ENCODE measurements at regions not wholly inside any gene's neighbourhood (a gene's known extent, or its start where the extent isn't known, plus 50 kb on each side); places are given as distances from the start of the nearest gene placed in this dataset.

DNA sequence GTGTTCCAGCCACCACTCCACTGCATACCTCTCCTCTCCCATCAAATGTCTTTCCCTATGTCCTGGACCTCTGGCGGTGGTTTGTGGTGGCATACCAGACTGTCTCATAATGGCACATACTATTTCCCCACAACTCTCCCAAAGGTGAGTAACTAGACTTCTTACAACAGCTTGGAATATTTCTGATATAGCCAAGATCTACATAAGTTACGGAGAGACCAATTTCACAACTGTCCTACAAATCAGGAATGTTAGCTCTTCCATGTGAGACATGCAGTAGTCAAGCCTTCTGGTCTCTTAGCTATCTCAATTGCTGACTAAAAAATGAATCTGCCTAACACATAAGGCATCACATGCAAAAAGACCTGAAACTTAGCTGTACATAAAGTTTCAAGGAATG is 588.9 kb downstream of the RNF144B start:
- no peak for DNase-seq

DNA sequence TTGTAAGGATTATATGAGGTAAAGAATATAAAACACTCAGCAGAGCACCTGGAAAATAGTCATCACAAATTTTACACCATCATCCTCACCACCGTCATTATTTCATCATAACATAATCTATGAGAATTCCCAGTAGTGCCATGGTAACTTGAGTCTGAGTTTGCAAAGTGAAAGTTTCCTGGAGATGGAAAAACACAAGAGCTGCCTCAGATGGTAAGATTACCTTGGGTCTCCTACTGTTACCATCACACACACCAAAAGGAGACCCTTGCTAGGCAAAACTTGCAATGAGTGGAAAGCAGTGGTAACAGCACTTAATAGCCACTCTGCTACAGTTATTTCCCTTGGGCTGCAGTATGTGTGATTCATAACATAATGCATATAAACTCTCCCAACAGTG is 589.8 kb downstream of the RNF144B start:
- DNase-seq, result no peak

DNA sequence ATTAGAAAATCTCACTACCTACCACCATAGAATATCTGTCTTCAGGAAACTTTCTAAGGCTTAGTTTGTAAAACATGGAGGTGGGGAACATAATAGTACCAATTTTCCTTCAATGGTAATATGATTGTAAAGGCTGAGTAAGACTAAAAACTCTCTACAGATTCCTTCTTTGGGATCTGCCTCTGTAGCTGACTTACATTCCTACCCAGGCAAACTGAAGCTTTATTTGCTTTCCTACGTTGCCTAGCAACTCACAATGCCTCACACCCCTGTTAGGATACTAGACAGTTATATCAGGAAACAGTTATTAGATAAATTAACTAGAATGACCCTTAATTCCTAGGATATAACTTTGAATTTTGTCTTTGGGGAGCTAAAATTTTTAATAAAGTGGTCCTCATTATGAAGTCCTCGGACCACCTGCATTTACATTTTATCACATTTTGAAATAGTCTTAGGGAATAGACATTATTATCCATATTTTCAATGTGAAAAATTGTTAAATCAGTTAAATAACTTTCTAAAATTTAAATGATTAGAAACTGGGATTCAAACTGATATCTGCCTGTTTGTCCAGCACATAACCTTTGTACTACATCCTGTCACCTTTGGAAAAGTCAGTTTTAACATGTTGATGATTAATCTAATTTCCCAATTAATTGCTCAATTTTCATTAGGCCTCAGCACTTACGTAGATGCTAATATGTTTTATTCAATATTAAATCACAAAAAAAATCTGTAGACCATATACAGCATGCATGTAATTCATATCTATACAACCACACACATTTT is 591.4 kb downstream of the RNF144B start:
- no peak for DNase-seq

DNA sequence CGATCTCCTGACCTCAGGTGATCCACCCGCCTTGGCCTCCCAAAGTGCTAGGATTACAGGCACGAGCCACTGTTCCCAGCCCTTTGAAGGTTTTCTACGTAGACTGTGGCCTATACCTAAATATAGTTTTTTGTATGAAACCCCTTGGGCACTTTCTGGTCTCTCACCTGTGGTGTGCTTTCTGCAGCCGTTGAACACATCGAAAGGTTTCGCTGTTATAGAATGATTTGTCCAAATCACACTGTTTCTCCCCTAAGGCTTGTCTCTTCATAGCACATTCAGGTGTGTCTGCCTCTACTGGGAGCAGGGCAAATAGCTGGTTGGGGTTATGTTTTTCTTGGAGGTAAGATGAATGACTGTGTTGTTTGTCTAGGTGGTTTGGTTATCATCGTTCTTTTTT is 597.9 kb downstream of the RNF144B start:
- no peak for DNase-seq

DNA sequence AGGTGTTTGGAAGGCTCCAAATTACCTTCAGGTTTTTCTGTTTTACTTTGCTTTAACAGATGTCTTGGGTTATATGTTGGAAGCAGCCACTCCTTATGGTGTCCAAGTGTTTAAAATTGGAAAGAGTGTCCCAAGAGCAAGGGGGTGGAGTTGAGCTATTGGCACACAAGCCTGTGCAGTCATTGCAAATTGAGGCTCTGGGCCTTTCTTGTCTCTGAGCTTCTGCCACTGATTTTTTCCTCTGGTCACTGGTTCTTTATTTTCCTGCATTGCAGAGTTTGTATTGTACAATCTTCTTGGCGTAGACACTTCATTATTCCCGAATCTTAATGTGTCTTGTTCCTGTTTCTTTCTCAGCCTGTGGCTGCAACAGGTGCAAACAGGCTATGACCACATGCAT is 598.8 kb downstream of the RNF144B start:
- no peak for DNase-seq

DNA sequence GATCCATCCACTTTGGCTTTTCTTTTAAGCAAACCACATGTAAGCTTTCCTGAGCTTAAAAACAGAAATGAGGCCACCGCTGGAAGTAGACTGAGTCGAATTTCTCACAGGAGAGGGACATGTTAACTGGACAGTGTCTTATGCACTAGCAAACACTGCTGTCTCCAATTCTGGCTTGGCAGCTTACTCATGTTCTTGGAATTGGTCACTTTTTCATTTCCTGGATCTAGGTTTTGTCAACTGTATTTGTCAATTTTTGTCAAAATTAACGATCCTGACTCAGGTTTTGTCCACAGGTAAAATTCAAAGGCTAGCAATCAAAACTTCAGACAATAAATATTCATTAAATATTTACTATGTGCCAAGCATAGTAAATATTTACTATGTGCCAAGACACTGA is 601.5 kb downstream of the RNF144B start:
- no peak for DNase-seq

DNA sequence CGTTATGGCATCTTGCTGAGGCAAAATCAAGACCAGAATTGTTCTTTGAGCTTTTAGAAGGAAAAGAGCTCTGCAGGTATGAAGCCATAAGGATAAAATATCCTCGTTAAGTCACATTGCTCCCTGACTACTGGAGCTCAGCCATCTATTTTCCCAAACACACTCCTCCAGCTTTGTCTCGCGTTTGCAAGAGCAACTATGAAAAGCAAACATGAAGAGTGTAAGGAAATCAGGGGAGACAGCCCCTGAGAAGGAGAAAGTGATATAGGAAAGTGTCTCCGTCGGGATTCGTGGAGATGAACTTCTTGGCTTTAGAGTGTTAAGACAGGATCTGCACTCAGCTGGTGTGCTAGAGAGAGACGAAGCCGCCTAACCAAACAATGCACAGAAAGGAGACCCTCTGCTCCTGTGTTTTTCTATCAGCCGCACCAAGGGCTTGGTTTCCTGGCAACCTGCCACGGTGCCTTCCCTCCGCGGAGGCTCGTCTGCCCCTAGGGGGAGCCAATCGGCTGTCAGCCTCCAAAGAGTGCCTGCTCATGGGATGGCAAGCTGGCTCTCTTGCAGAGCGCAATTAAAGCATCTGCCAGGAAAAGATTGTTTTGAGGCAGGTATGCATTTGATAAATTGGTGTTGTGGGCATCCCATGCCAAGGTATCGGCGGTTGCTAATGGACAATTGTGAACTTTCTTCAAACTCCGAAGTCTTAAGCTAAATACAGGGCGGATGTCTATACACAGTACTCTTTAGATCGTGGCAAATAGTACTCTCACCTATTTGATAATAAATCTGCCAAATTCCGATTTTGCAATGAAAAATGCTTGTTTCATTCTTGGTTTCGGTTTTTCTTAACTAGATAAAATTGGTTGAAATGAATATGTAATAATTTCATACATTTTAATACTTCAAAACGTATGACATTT is 603.2 kb downstream of the RNF144B start:
- DNase-seq, result peak; percentile 20 to 56

DNA sequence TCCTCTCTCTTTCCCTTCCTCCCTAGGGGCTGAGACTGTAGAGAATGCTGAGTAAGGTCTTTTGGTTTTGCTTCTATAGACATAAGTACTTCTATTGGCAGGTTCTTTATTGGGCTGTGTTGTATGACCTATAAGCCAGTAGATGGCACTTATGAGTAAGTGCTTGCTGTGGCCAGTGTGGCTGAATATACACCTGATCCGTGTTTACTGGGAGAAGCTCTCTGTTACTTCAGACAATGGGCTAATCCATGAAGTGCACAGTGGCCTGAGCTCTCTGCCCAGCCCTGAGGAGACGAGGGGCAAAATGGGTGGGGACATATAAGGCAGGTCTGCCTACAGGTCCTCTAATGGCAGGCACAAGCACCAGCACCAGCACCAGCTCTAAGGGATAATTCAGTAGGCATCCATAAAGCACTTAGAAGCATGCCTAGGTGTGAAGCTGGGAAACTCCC is 610.3 kb downstream of the RNF144B start:
- no peak for DNase-seq

DNA sequence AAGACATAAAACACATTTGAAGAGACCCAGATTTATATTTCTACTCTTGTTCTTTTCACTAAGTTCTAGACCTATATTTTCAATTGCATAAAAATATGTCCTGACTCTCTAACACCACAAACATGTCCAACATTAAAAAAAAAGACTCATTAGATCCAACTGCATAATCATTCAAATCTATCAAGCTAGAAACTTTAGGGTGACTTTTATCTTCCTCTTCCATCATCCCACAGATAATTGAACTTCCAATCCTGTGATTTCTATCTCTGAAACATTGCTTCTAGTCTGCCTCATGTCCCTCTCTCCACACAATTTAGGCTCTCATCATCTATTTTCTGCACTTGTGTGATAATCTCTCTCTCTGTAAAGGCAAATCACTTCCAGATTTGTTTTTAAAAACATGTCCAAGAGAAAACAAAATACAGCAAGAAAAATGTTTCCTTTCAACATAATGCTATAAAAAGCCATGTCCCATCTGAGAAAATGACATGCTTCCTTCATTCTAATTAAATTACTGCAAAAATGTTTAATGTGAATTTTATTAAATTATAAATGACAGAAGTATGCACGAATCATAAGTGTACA is 615.9 kb downstream of the RNF144B start:
- no peak for DNase-seq

DNA sequence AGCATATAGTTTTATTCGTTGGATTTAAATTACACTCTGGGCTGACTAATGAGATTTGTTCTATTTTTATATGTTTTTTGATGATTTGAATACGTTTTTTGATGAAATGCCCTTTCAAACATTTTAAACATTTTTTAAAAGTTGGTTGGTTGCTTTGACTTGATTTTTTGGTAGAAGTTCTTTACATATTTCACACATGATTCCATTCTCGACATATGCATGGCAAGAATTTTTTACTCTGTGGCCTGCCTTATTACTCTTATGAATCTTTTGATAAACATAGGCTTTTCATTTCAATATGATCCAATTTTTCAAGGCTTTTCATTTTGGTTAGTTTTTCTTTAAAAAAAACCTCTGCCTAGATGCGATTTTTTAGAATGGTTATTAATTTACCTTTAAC is 617.0 kb downstream of the RNF144B start:
- no peak for DNase-seq

DNA sequence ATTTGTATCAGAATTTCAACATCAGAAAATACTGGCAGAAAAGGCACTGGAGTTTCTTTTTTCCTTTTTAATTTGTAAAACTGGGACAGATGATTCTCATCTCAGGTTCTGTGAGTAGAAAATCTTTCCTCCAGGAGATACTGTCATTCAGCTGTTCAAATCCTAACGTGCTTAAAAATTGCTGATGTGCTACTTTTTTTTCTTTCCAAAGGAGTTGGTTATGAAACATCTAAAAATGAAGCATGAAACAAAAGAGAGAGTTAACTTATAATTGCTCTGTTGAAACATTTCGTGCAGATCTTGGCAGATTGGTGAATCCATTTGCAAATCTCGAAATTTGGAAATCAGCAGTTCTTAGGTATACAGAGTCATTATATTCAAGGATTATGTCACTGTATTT is 622.6 kb downstream of the RNF144B start:
- no peak for DNase-seq

DNA sequence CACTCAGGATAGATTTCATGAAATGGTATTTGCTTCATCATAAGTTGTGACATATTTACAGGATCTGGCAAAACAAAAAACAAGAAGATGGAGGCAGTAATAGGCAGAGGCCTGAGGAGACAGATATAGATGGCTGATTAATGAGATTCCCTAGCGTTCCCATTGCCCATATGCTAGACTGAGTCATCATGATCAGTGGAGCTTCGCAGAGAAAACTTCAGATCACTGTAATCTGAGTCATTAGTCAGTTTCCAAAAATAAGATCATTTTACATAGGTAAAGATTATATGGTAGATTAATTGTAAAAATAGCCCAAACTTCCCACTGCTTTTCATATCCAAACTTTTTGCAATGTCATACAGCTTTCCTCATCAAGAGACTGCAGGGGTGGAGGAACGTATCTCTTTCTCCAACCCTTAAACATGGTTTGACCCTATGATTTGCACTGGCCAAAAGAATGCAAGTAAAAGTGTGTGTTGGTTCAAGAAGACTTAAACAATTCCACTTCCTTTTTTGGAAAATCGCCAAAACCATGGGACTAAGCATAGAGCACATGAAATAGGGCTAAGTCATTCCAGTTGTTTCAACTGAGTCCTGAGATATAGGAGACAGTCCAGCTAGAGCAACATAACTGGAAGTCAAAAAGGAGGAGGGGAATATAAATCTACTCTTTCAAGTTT is 626.0 kb downstream of the RNF144B start:
- DNase-seq, result no peak

DNA sequence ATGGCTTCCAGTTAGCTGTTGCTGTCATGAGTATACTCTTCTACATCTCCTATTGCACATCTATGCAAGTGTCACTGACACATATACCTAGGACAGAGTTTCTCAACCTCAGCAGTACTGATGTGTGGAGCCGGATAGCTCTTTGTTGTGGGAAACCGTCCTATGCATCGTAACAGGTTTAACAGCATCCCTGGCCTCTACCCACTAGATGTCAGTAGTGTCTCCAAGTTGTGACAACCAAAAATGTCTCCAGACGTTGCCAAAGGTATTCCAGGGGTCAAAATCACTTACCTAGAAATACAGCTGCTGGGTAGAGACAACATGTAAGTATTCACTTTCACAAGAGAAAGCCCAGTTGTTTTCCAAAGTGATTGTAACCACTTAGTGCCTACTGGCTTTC is 637.6 kb downstream of the RNF144B start:
- no peak for DNase-seq

DNA sequence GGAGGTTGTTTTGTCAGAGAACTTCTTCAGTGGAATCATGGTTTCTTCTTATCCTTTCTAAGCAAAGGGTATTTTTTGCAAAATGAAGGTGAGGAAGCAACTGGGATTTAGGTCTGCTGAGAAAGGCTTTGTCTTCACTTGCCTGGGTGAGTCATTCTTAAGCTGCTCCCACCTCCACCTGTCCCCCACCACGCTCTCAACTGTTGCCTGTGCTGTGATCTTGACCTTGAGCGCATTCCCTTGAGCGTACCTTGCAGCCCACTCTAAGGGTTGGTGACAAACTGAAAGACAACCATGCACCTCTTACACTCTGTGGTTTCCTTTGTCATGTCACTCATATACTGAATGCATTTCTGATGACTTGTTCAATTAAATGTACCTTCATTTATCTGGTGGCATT is 641.1 kb downstream of the RNF144B start:
- no peak for DNase-seq

DNA sequence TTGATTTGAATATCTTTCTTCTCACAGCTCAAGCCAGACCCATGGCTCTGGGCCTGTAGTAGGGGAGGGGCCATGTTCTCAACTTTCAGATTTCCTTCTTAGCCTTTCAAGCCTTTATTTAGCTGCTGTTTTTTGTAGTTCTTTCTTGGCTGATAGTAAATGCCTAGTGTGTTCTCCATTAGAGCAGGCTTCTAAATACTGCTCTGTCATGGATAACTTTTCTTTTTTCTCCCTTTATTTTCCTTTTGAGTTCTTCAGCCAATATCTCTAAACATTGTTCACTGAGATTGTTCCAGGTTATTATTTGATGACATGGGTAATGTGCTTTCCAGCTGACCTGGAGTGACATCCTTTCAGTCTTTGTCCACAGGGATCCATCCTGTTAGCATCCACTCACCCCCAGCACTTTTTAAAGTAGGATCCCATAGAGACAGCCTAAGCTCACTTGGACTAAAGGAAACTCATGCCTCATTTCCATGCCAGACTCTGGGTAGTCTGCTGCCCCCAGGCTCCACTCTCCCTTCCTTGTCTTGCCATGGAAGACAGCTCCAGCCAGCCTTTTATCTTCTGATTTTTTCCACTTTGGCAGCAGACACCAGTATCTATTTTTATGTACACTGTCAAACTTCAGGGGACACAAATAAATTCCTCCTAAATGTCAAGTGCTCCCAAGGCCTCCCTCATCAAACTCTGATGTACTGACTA is 645.6 kb downstream of the RNF144B start:
- DNase-seq, result no peak

DNA sequence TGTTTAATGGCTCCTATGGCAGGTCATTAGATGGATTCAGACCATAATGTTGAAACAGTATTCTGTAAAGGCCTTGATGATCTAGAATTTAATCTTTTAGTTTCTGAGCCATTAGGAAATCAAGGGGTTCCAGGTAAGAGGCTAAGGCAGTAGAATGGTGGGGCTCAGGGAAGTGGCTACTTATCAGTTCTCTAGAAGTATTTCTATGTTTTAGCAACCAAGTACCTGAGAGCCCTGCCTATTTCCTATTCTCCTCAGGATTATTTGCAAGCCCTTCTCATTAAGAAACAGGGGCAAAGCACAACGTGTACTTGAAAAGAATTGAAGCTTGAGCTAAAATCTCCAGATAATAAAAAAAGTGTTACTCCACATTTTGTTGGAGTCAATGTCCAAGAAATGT is 646.5 kb downstream of the RNF144B start:
- no peak for DNase-seq

DNA sequence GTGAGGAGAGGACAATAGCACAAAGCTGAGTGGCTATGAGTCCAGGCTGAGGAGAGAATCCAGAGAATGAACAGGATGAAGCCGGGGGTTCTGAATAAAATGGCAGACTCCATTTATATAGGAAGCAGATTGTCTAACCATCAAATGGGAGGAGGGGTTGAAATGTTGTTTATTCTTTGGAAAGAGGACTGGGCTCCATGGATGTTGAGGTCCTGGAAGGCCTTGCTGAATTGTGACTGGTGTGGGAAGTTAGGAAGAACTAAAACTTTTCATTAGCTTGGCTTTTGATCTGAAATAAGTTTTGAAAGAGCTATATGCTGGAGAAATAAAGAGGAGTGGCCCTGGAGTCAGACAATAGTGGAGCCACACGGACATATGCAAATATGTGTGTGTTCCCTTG is 647.8 kb downstream of the RNF144B start:
- DNase-seq, result no peak

DNA sequence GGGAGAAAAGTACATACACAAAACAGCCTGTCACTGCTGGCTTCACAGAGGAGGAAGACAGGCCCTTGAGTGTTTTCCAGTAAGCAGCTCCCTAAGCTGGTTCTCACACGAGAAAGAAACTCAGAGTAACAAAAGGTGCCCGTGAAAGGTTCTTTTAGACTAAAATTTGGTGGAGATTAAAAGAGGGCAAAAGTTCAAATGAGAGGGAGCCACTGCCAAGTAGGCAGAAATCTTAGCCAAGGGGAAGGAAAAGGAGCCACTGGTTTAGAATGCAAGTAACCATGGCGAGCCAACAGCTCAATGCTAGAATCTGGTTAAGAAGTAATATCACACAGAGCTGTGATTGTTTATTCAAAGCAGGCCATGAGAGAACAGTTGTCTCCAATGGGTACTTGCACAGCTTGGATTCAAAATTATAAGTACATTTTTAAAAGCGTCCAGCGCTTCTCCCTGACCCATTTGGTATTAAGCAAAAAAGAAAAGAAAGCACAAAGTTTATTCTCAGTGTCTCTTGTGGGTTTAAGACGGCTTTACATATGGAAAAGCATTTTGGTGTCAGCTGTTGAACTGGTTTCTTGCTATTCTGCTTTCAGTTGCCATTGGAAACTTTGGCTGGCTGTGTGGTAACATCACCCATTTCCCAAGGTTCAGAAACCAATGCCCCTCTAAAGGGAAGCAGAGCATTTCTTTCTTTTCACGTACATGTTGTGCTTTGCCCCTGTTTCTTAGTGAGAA is 648.5 kb downstream of the RNF144B start:
- DNase-seq, result no peak

DNA sequence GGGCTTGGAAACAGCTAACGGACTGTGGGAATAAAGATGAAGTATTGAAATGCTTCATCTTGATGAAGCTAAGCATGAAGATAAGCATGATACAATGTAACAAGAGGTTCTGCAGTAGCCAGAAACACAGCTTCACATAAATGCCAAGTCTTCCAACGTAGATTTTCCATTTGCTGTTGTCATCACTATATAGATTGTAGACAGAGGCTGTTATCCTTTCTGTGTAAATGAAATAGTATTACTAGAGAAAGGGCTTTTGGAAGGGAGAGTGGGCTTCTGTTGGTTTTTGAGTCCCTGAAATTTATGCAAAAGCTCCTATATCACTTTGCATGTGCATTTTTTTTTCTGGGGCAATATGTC is 649.0 kb downstream of the RNF144B start:
- DNase-seq, result no peak

DNA sequence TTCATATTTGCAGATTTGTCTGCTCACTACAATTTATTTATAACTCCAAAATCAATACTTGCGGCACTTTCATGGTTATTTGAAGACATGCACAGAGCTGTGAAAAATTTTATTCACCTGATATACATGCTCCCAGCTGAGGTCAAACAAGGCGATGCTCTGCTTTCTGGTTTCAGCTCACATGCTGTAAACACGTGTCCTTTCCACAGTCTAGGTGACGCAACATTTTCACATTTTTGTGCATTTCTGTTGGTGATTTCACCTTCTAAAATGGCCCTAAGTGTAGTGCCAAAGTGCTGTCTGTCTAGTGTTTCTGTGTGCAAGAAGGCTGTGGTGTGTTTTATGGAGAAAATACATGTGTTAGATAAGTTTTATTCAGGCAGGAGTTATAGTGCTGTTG is 650.5 kb downstream of the RNF144B start:
- DNase-seq, result no peak

DNA sequence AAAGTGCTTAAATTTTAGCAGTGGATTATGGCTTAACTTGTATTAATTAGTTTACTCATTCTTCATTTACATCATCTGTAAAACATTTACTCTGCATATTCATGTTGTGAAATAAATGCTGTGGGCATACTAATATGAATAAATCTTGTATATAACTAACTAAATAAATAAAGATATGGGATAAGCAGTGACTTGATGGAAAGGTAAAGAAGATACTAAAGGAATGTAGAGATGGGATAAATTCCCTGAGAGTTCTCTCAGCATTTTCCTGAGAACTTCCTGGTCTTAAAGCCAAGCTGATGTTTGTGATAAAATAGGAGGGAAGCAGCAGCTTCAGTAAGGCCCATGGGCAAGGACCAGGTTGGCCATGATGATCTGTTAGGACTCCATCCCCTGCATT is 652.1 kb downstream of the RNF144B start:
- DNase-seq, result no peak

DNA sequence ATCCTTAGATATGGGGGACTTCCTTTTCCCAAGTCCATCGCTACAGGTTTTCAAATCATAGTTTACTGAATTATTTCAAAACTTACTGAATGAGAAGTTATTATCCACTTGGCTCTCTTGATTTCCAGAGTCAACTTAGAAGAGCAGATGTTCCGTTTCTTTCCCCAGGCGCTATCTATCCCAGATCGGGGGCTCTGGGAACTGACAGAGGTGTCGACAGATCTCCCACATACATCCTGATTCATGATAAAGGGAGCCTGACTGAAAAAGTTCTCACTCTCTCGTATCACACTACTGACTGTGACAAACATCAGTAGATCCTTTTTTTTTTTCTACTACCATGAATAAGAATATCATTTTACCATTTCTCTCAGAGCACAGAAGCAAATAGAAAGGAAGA is 654.8 kb downstream of the RNF144B start:
- DNase-seq, result no peak
